ENCODE measurements at regions not wholly inside any gene's neighbourhood (a gene's known extent, or its start where the extent isn't known, plus 50 kb on each side); places are given as distances from the start of the nearest gene placed in this dataset.

DNA sequence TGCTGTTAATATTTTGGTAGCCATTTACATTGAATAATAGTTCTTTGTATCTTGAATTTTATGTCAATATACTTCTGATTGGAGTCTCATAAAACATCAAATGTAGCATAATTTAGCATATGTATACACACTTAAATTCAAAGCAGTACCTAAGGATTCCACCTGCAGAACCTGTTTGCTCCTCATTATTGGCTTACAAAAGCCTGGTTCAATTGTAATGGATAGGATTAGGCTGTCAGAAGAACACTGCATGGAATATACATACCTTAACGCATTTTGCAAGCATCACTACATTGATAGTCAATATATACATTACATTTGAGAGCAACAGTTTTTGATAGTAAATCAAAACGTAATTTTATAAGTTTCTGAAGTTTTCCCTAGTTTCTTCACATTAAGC lies 711.3 kb upstream of the COX7C start:
- Histone ChIP-seq H3K4me1 (ENCODE audit: low read depth) (no peaks in the 10 kb centered on the region), H3K36me3 (no peaks in the 10 kb centered on the region), H3K27me3 (no peaks in the 10 kb centered on the region), H3K9me3 (ENCODE audit: low read depth) (no peaks in the 10 kb centered on the region), H3K27ac (no peak overlapping the region), H3K4me3 (no peak overlapping the region)
- no peak for TF ChIP-seq CTCF (IDR thresholded peaks at IDR 0.05; ENCODE audit: low read depth, low read length)
- DNase-seq (ENCODE audit: low read depth in 1 of 2, low spot score in 1 of 2) = no peak

DNA sequence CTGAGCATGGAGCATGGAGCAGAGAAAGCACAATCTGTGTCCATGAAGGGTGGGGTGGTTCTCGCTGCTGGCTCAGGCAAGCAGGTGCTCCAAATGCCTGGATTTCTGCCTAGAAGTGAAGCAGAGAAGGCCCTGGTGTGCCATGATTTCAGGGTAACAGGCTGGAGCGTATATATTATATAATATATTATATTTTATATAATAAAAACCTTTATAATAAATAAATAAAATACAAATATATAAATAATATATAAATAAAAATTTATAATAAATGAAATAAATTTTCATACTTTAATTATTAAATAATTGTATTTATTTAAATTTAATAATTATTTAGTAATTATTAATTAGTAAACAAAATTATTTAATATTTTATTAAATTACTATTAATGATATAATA lies 707.4 kb upstream of the COX7C start:
- no peaks in the 10 kb centered on the region for H3K9me3 ChIP-seq (ENCODE audit: low read depth)
- DNase-seq (ENCODE audit: low read depth in 1 of 2, low spot score in 1 of 2) = no peak
- no peak overlapping the region for H3K27ac ChIP-seq
- H3K4me1 ChIP-seq (ENCODE audit: low read depth) = no peaks in the 10 kb centered on the region
- H3K36me3 ChIP-seq = no peaks in the 10 kb centered on the region
- no peaks in the 10 kb centered on the region for H3K27me3 ChIP-seq
- H3K4me3 ChIP-seq = no peak overlapping the region
- no peak for TF ChIP-seq CTCF (IDR thresholded peaks at IDR 0.05; ENCODE audit: low read depth, low read length)

GRCh38 chr5:85920984-85921383 lies 696.8 kb upstream of the COX7C start:
- Histone ChIP-seq H3K27me3 (no peaks in the 10 kb centered on the region), H3K9me3 (ENCODE audit: low read depth) (no peaks in the 10 kb centered on the region), H3K27ac (no peak overlapping the region), H3K4me3 (no peak overlapping the region), H3K36me3 (no peaks in the 10 kb centered on the region), H3K4me1 (ENCODE audit: low read depth) (no peaks in the 10 kb centered on the region)
- TF ChIP-seq CTCF (IDR thresholded peaks at IDR 0.05; ENCODE audit: low read depth, low read length) = no peak
- no peak for DNase-seq (ENCODE audit: low read depth in 1 of 2, low spot score in 1 of 2)

- no peak for TF ChIP-seq CTCF (IDR thresholded peaks at IDR 0.05; ENCODE audit: low read depth, low read length)
- no peaks in the 10 kb centered on the region for H3K27me3 ChIP-seq
- no peaks in the 10 kb centered on the region for H3K4me1 ChIP-seq (ENCODE audit: low read depth)
- no peak overlapping the region for H3K4me3 ChIP-seq
- no peak for DNase-seq (ENCODE audit: low read depth in 1 of 2, low spot score in 1 of 2)
- no peaks in the 10 kb centered on the region for H3K36me3 ChIP-seq
- H3K9me3 ChIP-seq (ENCODE audit: low read depth) = no peaks in the 10 kb centered on the region
- H3K27ac ChIP-seq = no peak overlapping the region
Measured at GRCh38 chr5:85921590-85921989, 696.2 kb upstream of the COX7C start.

GRCh38 chr5:85927632-85928031 lies 690.1 kb upstream of the COX7C start:
- Histone ChIP-seq H3K4me1 (ENCODE audit: low read depth) (no peaks in the 10 kb centered on the region), H3K9me3 (ENCODE audit: low read depth) (no peaks in the 10 kb centered on the region), H3K27me3 (no peaks in the 10 kb centered on the region), H3K4me3 (no peak overlapping the region), H3K36me3 (no peaks in the 10 kb centered on the region), H3K27ac (no peak overlapping the region)
- DNase-seq (ENCODE audit: low read depth in 1 of 2, low spot score in 1 of 2) = no peak
- no peak for TF ChIP-seq CTCF (IDR thresholded peaks at IDR 0.05; ENCODE audit: low read depth, low read length)

GRCh38 chr5:85929713-85930112 lies 688.0 kb upstream of the COX7C start:
- Histone ChIP-seq H3K4me3 (no peak overlapping the region), H3K27me3 (no peaks in the 10 kb centered on the region), H3K4me1 (ENCODE audit: low read depth) (no peaks in the 10 kb centered on the region), H3K36me3 (no peaks in the 10 kb centered on the region), H3K27ac (no peak overlapping the region), H3K9me3 (ENCODE audit: low read depth) (no peaks in the 10 kb centered on the region)
- no peak for DNase-seq (ENCODE audit: low read depth in 1 of 2, low spot score in 1 of 2)
- TF ChIP-seq CTCF (IDR thresholded peaks at IDR 0.05; ENCODE audit: low read depth, low read length) = no peak

Data from cardiac muscle cell (in vitro differentiated cells and primary cell).